ENCODE measurements at regions not wholly inside any gene's neighbourhood (a gene's known extent, or its start where the extent isn't known, plus 50 kb on each side); places are given as distances from the start of the nearest gene placed in this dataset.
"Not testable (repeated sequence)": the region's sequence is repeated elsewhere in the genome, so short reads cannot be mapped to it uniquely, and the experiment has no call there.

GRCh38 chr1:242728696-242729095 is 204.2 kb upstream of the PLD5 start:
- DNase-seq = no peak

- no peak for DNase-seq
These were observed 198.7 kb upstream of the PLD5 start for GRCh38 chr1:242723044-242723716.

- DNase-seq = no peak
These were observed 194.5 kb upstream of the PLD5 start for GRCh38 chr1:242718967-242719366.

GRCh38 chr1:242712248-242712647 is 187.8 kb upstream of the PLD5 start:
- DNase-seq = no peak

- DNase-seq = no peak
These were observed 186.3 kb upstream of the PLD5 start for GRCh38 chr1:242710847-242711246.

GRCh38 chr1:242710286-242710685 is 185.8 kb upstream of the PLD5 start:
- no peak for DNase-seq

- no peak for DNase-seq
These were observed 179.0 kb upstream of the PLD5 start for GRCh38 chr1:242703467-242703866.

GRCh38 chr1:242692988-242693387 is 168.5 kb upstream of the PLD5 start:
- no peak for DNase-seq

- no peak for DNase-seq
These were observed 167.1 kb upstream of the PLD5 start for GRCh38 chr1:242691610-242691945.

GRCh38 chr1:242690849-242691609 is 166.5 kb upstream of the PLD5 start:
- DNase-seq = no peak

GRCh38 chr1:242689378-242689777 is 164.9 kb upstream of the PLD5 start:
- no peak for DNase-seq

GRCh38 chr1:242674951-242675645 is 150.6 kb upstream of the PLD5 start:
- DNase-seq = no peak

GRCh38 chr1:242673652-242674051 is 149.2 kb upstream of the PLD5 start:
- no peak for DNase-seq

- DNase-seq = not testable (repeated sequence)
These were observed 148.7 kb upstream of the PLD5 start for GRCh38 chr1:242673165-242673564.

- no peak for DNase-seq
These were observed 145.5 kb upstream of the PLD5 start for GRCh38 chr1:242670019-242670418.

- DNase-seq = no peak
These were observed 138.4 kb upstream of the PLD5 start for GRCh38 chr1:242662886-242663285.

- not testable (repeated sequence) for DNase-seq
These were observed 129.3 kb upstream of the PLD5 start for GRCh38 chr1:242653772-242654171.

GRCh38 chr1:242651817-242652216 is 127.3 kb upstream of the PLD5 start:
- DNase-seq = no peak

GRCh38 chr1:242641461-242641860 is 117.0 kb upstream of the PLD5 start:
- no peak for DNase-seq

GRCh38 chr1:242639104-242639503 is 114.6 kb upstream of the PLD5 start:
- no peak for DNase-seq

- no peak for DNase-seq
These were observed 110.2 kb upstream of the PLD5 start for GRCh38 chr1:242634732-242635131.

- DNase-seq = no peak
These were observed 104.9 kb upstream of the PLD5 start for GRCh38 chr1:242629396-242629795.

GRCh38 chr1:242623756-242624155 is 99.3 kb upstream of the PLD5 start:
- DNase-seq = no peak

- DNase-seq = no peak
These were observed 98.6 kb upstream of the PLD5 start for GRCh38 chr1:242623119-242623518.
